ENCODE measurements at regions not wholly inside any gene's neighbourhood (a gene's known extent, or its start where the extent isn't known, plus 50 kb on each side); places are given as distances from the start of the nearest gene placed in this dataset.

DNA sequence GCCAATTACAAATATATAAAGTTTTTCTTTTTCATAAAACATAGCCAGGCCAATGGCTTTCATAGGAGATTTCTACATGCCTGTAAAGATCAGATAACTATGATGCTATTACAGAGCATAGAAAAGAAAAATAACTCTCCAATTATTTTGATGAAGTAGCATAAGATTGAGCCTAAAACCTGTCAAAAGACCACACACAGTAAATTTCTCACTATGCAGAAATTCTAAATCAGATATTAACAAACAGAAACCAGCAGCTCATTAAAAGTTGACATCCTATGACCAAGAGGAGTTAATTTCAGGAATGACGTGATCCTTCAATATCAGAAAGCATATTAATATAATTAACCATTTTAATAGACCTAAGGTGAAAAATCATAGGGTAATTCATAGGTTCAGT lies 139.0 kb upstream of the PIEZO2 start:
- TF ChIP-seq, protein P1, sequence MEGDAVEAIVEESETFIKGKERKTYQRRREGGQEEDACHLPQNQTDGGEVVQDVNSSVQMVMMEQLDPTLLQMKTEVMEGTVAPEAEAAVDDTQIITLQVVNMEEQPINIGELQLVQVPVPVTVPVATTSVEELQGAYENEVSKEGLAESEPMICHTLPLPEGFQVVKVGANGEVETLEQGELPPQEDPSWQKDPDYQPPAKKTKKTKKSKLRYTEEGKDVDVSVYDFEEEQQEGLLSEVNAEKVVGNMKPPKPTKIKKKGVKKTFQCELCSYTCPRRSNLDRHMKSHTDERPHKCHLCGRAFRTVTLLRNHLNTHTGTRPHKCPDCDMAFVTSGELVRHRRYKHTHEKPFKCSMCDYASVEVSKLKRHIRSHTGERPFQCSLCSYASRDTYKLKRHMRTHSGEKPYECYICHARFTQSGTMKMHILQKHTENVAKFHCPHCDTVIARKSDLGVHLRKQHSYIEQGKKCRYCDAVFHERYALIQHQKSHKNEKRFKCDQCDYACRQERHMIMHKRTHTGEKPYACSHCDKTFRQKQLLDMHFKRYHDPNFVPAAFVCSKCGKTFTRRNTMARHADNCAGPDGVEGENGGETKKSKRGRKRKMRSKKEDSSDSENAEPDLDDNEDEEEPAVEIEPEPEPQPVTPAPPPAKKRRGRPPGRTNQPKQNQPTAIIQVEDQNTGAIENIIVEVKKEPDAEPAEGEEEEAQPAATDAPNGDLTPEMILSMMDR (IDR thresholded peaks at IDR 0.05): no peak
- no peak for TF ChIP-seq POLR2A (IDR thresholded peaks at IDR 0.05)

Measured in right lobe of liver (tissue), 4 donors.